Mammary epithelial cell (primary cell): ENCODE measurements at regions not wholly inside any gene's neighbourhood (a gene's known extent, or its start where the extent isn't known, plus 50 kb on each side); places are given as distances from the start of the nearest gene placed in this dataset.

Source experiments
- CTCF ChIP-seq, 2 donors: IDR thresholded peaks in 1 of 2; conservative IDR thresholded peaks in 1 of 2; 2 replicates each; pipeline ENCODE4 v1.5.1; 2011 to 2012; ENCODE audit warnings: inconsistent platforms in 2 of 2, low read length in 2 of 2, mild to moderate bottlenecking in 2 of 2, control low read depth in 1 of 2, low read depth in 1 of 2; ENCODE audit not compliant: insufficient read depth in 1 of 2; ENCODE audit errors: extremely low read depth in 1 of 2
- EZH2 ChIP-seq: IDR thresholded peaks from 2 replicates; pipeline ENCODE4 v1.6.1; 2012; ENCODE audit warnings: low read length, inconsistent platforms, borderline replicate concordance

- no peak for TF ChIP-seq CTCF (conservative IDR thresholded peaks at IDR 0.05 in 1 of 2, IDR thresholded peaks at IDR 0.05 in 1 of 2; ENCODE audit: extremely low read depth in 1 of 2, insufficient read depth in 1 of 2, low read depth in 1 of 2, low read length in 2 of 2)
- no peak for TF ChIP-seq EZH2
These were observed 88.6 kb upstream of the HAAO start for GRCh38 chr2:42880738-42881690.
